RWPE2 (cell line): ENCODE measurements at regions not wholly inside any gene's neighbourhood (a gene's known extent, or its start where the extent isn't known, plus 50 kb on each side); places are given as distances from the start of the nearest gene placed in this dataset.

Experiments used
- ATAC-seq: fragments of 200-7000 bp; cut with Tn5 transposase; 3 replicates; pipeline ENCODE4 v1.9.1; 2021; ENCODE audit warnings: low read depth
- DNase-seq: peaks from one replicate; pipeline ENCODE4 v3.0.0-alpha.2; 2020; ENCODE audit warnings: low spot score
- H3K27ac ChIP-seq: fragments of 450-650 bp; 2 replicates; pipeline ENCODE4 v1.5.1; 2017; ENCODE audit warnings: mild to moderate bottlenecking; ENCODE audit not compliant: poor library complexity, severe bottlenecking
- H3K27me3 ChIP-seq: fragments of 250-450 bp; sonication (Bioruptor Pico); 2 replicates; pipeline ENCODE4 v1.5.1; 2021; ENCODE audit warnings: mild to moderate bottlenecking, moderate library complexity; ENCODE audit not compliant: insufficient read depth, poor library complexity, severe bottlenecking
- H3K36me3 ChIP-seq: fragments of 250-450 bp; sonication (Bioruptor Pico); 2 replicates; pipeline ENCODE4 v1.5.1; 2020; ENCODE audit warnings: low read depth, mild to moderate bottlenecking, moderate library complexity
- H3K4me1 ChIP-seq: fragments of 250-450 bp; sonication (Bioruptor Pico); 2 replicates; pipeline ENCODE4 v1.5.1; 2021; ENCODE audit warnings: mild to moderate bottlenecking, moderate library complexity; ENCODE audit not compliant: insufficient read depth, poor library complexity, severe bottlenecking
- H3K4me3 ChIP-seq: fragments of 250-450 bp; sonication (Bioruptor Pico); 2 replicates; pipeline ENCODE4 v1.5.1; 2021; ENCODE audit warnings: mild to moderate bottlenecking, moderate library complexity; ENCODE audit not compliant: severe bottlenecking
- H3K9me3 ChIP-seq: fragments of 250-450 bp; sonication (Bioruptor Pico); 2 replicates; pipeline ENCODE4 v1.5.1; 2021; ENCODE audit warnings: mild to moderate bottlenecking, moderate library complexity; ENCODE audit not compliant: severe bottlenecking
- TF ChIP-seq, protein P1 (sequence below): fragments of 450-650 bp; IDR thresholded peaks from one replicate; pipeline ENCODE4 v1.5.1; 2017; ENCODE audit warnings: mild to moderate bottlenecking, moderate library complexity; ENCODE audit not compliant: poor library complexity, severe bottlenecking

DNA sequence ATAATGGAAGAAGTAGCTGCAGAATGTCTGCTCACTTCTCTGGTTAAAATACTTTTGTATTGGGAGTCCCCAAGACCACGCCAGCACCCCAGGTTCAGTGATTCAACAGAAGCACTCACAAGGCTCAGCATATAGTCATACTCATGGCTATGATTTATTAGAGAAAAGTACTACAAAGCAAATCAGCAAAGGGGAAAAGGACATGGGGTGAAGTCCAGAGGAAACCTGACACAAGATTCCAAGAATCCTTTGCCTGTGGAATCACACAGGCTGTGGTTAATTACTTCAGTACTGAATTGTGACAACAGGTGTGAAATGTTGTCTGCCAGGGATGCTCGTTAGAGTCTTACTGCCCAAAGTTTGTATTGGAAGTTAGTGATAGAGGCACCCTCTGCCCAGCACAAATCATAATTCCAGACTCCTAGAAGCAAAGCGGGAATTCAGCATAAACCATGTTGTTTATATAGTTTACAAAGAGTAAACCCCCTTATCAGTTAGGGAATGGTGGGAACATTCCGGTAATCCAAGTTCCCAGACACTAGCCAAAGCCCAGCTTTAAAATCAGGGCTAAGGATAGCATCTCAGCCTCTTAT, 79.4 kb downstream of the HYCC1 start:
- 0 out of 2 replicates have a peak, but pooled peaks cover 2% of the 10 kb centered on the region for H3K36me3 ChIP-seq
- ATAC-seq: no peak
- no peak overlapping the region for H3K27ac ChIP-seq
- no peaks in the 10 kb centered on the region for H3K27me3 ChIP-seq
- no peak for DNase-seq
- H3K4me1 ChIP-seq: no peaks in the 10 kb centered on the region
- no peaks in the 10 kb centered on the region for H3K9me3 ChIP-seq
- H3K4me3 ChIP-seq: no peak overlapping the region
- TF ChIP-seq, protein P1, sequence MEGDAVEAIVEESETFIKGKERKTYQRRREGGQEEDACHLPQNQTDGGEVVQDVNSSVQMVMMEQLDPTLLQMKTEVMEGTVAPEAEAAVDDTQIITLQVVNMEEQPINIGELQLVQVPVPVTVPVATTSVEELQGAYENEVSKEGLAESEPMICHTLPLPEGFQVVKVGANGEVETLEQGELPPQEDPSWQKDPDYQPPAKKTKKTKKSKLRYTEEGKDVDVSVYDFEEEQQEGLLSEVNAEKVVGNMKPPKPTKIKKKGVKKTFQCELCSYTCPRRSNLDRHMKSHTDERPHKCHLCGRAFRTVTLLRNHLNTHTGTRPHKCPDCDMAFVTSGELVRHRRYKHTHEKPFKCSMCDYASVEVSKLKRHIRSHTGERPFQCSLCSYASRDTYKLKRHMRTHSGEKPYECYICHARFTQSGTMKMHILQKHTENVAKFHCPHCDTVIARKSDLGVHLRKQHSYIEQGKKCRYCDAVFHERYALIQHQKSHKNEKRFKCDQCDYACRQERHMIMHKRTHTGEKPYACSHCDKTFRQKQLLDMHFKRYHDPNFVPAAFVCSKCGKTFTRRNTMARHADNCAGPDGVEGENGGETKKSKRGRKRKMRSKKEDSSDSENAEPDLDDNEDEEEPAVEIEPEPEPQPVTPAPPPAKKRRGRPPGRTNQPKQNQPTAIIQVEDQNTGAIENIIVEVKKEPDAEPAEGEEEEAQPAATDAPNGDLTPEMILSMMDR: no peak

DNA sequence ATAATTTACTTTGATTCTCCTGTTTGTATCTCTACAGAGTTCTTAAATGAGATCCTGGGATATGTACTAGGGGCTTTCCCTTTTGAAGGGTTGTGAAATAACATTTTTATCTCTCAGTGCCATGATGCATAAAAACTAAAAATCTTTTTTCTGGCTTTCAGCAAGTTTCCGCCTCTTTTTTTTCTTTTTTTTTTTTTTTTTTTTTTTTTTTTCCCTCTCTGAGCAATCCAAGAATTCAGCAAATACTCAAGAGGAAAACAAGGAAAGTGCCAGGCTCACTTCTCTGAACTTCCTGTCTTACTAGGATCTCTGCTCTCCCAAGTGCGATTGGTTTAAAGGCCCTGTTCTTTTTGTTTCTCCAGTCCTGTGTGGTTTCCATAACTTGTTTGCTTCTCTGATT, 79.9 kb downstream of the HYCC1 start:
- TF ChIP-seq, protein P1: no peak
- H3K27ac ChIP-seq: no peak overlapping the region
- H3K27me3 ChIP-seq: no peaks in the 10 kb centered on the region
- ATAC-seq (no peak), DNase-seq (no peak)
- no peaks in the 10 kb centered on the region for H3K4me1 ChIP-seq
- no peak overlapping the region for H3K4me3 ChIP-seq
- H3K36me3 ChIP-seq: no peaks in the 10 kb centered on the region
- H3K9me3 ChIP-seq: no peaks in the 10 kb centered on the region

DNA sequence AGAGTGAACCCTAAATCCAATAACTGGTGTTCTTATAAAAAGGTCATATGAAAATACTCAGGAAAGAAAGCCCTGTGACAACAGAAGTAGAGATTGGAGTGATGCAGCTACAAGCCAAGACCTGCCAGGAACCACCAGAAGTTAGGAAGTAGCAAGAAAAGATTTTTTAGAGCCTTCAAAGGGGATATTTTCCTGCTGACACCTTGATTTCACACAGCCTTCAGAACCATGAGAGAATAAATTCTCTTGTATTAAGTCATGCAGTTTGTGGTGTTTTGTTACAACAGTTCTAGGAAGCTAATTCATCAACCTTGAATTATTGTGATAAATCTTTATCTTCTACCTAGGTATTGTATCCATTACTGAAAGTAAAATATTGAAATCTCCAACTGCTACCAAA, 81.0 kb downstream of the HYCC1 start:
- no peak for ATAC-seq
- no peaks in the 10 kb centered on the region for H3K4me1 ChIP-seq
- no peaks in the 10 kb centered on the region for H3K27me3 ChIP-seq

DNA sequence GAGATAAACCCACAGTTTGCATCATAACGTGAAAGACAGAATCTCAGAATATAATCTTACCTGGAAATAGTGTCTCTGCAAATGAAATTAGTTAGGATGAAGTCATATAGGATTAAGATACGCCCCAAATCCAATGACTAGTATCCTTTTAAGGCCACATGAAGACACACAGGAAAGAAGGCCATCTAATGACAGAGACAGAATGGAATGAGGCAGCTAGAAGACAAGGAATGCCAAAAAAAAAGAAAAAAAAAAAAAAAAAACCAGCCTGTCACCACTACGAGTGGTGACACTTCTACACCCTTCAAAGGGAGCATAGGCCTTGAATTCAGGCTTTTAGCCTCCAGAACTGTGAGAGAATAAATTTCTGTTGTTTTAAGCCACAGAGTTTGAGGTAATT, 82.9 kb downstream of the HYCC1 start:
- no peaks in the 10 kb centered on the region for H3K27me3 ChIP-seq
- ATAC-seq (no peak), DNase-seq (no peak)
- H3K9me3 ChIP-seq: no peaks in the 10 kb centered on the region
- TF ChIP-seq, protein P1: no peak
- H3K36me3 ChIP-seq: no peaks in the 10 kb centered on the region
- no peaks in the 10 kb centered on the region for H3K4me1 ChIP-seq
- no peak overlapping the region for H3K4me3 ChIP-seq
- H3K27ac ChIP-seq: no peak overlapping the region

More for the DNA sequence above, 81.0 kb downstream of the HYCC1 start:
- Histone ChIP-seq H3K4me3 (no peak overlapping the region), H3K9me3 (no peaks in the 10 kb centered on the region), H3K36me3 (no peaks in the 10 kb centered on the region), H3K27ac (no peak overlapping the region)
- TF ChIP-seq, protein P1: no peak
- no peak for DNase-seq

DNA sequence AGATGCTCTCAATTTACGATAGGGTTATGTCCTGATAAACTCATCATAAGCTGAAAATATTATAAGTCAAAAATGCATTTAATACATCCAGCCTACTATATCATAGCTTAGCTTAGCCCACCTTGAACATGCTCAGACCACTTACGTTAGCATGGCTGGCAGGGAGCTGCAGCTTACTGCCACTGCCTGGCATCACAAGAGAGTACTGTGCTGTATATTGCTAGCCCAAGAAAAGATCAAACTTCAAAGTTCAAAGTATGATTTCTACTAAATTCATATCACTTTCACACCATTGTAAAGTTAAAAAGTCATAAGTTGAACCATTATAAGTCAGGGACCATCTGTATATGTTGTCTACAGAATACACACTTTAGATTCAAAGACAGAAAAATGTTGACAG, 91.6 kb downstream of the HYCC1 start:
- H3K27me3 ChIP-seq: no peaks in the 10 kb centered on the region
- no peak for ATAC-seq
- TF ChIP-seq, protein P1: no peak
- H3K4me3 ChIP-seq: no peak overlapping the region
- H3K4me1 ChIP-seq: no peaks in the 10 kb centered on the region
- DNase-seq: no peak
- no peak overlapping the region for H3K27ac ChIP-seq
- H3K9me3 ChIP-seq: no peaks in the 10 kb centered on the region
- no peaks in the 10 kb centered on the region for H3K36me3 ChIP-seq
